HG03354 (cell line): ENCODE measurements at regions not wholly inside any gene's neighbourhood (a gene's known extent, or its start where the extent isn't known, plus 50 kb on each side); places are given as distances from the start of the nearest gene placed in this dataset.

Experiments used
- ATAC-seq: cut with Tn5 transposase; IDR thresholded peaks from one replicate; pipeline ENCODE4 v1.9.1; 2021; ENCODE audit warnings: mild to moderate bottlenecking; ENCODE audit not compliant: unreplicated experiment, poor library complexity, severe bottlenecking

DNA sequence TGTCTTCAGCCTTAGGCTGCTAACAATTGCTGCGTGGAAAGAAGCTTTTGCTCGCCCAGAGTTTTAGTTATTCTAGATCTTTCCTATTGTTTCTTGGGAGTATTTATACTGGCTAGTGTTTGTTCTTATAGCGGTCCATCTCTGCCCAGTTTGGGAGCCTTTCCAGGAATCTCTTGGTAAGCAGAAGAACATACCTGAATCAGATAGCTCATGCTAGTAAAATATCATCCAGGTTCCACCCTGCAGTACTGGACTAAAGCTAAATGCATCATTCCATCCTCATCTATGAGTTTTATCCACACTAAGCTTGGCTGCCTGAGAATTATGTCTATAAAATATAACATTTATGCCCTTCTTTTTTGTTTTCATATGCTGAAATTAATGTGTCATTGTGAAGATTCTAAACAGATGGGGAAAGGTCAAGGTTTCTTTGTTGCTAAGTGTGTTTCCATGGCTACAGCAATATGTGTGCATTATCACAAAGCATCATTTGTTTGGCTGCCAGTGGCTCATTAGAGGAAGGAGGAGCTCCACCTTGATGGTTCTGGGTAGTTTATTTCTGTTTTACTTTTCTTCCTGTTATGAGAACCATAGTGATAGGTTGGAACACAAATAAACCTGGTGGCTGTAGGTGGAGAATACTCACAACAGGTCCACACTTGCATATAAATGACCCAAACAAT is 182.8 kb downstream of the PIK3C3 start:
- no peak for ATAC-seq

- no peak for ATAC-seq
Observed at GRCh38 chr18:42141439-42141838, 186.4 kb downstream of the PIK3C3 start.

DNA sequence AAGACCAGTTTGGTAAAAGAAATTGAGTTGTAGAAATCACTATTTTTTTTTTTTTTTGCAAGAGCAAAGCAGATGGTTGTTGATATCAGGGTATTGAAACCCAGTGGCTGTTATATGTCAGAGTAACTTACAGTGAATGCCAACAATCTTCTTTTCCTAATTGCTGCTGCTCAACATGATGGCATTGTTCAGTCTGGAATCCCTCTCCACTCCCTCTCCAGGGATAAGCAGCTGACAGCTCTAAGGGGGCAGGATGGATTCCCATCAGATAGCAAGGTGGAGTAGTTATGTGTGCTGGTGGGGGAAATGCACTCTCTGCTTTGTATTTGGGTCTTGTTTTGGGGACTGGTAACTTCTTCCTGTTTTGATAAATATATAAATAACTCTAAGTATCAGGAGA is 200.0 kb downstream of the PIK3C3 start:
- no peak for ATAC-seq

DNA sequence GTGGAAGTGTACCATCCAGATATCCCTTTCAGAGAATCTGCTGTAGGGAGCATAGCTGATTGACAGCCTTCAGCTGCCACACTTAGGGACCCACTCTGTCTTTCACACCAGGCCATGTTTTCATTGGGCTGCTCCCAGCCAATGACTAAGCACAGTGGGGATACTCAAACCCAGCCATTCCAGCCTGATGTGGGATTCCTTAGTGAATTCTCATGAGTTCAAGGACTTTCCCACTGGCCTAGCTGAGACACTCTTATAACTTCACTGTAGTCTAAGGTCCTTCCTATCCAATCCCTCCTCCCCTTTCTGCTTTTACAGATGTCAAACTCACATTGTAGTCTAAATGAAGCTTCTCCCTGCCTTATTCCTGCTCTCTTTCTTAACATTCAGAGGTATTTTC is 201.2 kb downstream of the PIK3C3 start:
- no peak for ATAC-seq

DNA sequence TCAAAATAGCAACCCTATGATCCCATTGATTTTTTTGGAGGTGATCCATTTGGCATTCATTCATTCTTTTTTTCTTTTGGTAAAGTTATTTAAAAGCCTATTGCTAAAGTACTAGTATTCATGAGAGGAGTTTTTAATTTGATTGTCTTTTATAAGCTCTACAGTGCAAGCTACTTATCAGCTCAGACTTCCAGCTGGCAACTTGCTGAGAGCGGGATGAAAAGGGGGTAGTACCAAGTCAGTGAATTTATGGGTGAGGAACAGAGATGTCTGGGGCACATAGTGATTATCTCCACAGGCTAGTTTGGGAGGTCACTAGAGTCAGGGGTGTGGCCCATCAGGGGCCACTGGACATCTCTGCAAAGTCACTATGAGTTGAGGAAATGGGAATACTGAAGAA is 202.4 kb downstream of the PIK3C3 start:
- no peak for ATAC-seq

GRCh38 chr18:42157878-42158277 is 202.8 kb downstream of the PIK3C3 start:
- ATAC-seq, result no peak

- no peak for ATAC-seq
Observed at GRCh38 chr18:42159146-42159545, 204.1 kb downstream of the PIK3C3 start.

DNA sequence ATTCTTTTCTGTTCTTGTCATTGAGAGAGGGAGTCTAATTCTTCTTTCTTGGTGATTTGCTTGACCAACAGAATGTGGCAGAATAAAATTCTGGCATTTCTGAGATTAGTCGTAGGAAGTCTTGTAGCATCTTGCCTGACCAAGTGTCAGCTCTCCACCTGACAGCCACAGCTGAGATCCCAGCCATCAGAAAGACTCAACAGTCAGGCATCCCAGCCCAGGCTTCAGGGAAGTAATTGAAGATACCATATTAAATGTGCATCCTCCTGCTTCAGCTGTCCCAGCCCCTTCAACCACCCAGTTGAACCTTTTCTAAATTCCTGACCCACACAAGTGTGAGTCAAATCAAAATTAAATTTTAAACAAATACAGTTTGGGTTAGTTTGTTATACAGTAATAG is 208.3 kb downstream of the PIK3C3 start:
- no peak for ATAC-seq

- ATAC-seq, result no peak
Observed at GRCh38 chr18:42164556-42164955, 209.5 kb downstream of the PIK3C3 start.

- ATAC-seq, result no peak
Observed at GRCh38 chr18:42165922-42166513, 211.0 kb downstream of the PIK3C3 start.

DNA sequence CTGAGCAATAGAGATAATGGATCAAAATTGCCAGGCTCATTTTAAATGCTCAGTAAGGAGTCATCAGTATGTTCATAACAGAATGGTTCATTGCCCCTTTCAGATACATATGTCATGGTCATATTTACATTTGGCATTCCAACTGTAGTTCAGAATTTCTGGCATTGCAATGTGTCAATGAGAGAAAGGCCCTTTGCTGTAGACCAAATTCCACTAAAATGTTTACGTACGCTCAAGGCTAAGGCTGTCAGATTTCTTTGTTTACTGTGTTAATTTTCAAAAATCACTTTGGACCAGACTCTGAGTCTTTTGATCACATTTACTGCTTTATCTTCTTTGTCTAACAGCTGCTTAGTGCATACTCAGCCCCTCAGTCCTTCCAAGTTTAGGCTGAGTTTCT is 213.5 kb downstream of the PIK3C3 start:
- no peak for ATAC-seq

- ATAC-seq, result no peak
Observed at GRCh38 chr18:42168907-42169306, 213.9 kb downstream of the PIK3C3 start.

GRCh38 chr18:42174909-42175308 is 219.9 kb downstream of the PIK3C3 start:
- ATAC-seq, result no peak

DNA sequence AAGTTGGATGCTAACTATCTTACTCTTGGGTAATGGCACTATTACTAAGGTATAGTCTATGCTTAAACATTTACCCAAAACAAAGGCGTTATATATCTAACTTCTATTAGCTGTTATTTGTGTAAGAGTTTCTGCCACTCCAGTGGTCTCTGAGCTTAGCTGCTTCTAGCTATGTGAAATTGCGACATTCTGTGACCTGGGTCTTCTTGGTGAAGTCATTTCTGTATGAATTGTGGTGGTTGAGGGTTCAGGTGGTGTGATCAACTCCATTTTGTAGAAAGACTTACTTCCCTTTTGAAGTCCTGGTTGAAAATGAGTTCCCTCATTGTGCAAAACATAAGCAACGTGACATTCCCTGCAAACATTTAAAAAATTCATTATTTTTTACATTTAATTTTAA is 221.6 kb downstream of the PIK3C3 start:
- no peak for ATAC-seq

DNA sequence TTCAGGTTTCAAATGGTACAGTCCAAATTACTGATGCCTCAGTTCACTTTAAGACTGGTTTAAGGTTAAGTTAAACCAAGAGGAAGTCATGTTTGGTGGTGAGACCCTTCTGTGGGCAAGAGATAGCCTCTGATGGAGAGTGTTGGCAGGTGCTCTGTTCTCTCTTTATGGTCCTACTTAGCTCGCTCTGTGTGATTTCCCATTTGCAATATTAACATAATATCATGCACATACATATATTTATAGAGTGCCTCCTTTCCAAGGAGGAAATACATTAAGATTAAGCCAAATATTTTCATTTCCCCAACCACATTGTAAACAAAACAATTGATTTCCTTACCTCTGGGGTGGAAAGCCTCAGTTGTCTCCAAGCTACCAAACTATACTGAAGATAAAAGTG is 222.4 kb downstream of the PIK3C3 start:
- ATAC-seq, result no peak

DNA sequence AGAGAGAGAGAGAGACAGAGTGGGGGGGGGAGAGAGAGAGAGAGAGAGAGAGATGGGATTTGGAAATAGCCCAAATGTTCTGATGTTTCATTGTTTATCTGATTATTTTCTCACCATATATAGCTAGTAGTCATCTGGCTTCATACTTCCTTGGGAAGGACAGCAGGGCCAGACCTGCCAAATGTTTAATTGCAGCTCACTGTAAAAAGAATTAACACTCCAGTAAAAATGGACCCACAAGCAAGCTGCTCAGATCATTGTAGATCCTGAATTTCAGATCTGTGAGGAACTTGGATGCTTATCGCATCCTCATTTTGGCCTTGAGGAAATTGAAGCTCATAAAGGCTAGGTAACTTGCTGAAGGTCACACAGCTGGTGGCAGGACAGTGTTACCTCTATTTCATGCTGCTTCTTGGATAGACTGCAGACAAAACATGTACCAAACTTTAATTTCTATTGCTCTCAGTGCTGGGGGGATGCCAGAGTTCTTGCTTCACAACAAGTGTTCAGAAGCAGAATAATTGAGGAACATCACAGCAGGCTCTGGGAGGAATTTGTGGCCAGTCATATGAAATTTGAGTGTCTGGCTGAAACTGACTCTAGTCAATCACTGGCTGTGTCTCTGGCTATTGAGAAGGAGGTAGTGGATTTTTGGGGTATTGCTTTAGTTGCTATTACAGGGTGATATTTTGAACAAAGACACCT is 223.5 kb downstream of the PIK3C3 start:
- no peak for ATAC-seq

DNA sequence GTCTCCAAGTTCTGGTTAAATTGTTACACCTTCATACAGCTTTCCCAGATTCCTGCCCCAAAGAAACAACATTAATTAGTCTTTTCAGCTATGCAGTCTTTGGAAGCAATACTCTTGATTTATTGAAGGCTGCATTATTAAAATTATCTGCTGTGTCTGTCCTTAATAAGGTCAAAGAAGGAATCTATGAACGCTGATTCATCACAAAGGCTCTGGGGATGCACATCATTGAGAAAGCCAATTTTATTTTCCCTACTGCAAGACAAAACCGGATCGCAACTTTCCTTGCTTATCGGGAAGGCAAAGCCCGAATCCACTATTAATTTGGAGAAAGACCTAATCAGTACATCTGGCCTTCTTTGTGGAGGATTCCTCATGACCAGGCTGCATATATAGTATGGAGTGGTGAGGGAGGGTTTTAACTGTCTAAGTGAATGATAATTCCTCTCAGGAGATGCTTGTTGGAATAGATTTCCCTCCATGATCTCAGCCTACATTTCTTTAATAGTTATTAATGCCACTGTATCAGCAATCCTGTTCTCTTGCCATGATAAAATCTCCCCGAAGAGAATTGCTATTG is 224.6 kb downstream of the PIK3C3 start:
- no peak for ATAC-seq

DNA sequence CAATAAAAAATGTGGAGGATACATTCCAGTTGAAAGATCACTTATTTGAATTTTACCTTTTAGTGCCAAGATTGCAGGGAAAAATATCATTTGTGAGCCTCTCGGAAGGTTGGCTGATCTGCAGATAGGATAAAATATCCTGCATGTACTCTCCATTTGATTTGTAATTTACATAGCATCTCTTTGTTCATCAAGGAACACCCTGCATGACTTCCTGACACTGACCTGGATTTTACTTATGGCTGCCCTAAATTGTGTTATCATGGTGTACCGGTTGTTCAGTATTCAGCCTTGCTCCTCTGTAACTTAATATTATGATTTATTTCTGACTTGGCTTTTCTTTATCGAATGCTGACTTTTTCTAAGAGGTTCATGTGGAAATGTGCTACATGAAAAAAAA is 226.4 kb downstream of the PIK3C3 start:
- ATAC-seq, result no peak

DNA sequence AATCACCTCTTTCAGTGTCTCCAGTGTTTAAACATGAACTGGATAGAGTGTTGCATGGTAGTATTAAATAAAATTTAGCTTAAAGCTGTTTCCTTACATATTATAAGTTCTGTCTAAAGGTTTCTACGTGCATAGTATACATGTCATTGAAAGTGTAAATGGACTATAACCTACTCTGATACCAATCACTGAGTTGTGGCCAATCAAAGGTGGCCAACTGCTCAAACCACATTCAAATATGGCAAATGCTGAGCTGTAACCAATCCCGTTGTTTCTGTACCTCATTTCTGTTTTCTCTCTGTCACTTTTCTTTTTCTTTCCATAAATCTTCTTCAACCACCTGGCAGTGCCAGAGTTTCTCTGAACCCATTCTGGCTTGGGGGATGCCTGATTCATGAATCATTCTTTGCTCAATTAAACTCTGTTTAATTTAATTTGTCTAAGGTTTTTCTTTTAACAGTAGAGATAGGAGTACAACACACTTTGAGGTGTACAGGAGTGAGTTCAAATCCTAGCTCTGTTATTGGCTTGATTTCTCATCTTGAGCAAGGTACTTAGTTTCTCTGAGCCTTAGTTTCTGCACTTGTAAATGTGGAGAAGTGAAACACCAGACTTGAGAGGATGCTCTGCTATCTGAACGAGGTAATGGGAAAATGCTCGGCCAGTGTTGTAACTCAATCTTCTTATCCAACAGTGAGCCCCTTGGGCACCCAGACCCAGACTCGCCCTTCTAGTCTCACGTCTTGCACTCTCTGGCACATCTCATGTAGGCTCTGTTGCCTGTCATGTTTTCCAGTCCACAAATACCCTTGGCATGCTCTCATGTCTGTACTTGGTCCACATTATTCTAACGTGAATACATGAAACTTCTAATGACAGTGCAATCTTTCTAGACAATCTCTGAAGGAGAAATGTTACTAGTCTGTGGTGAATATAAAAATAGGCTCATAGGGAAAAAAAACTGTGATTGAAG is 228.0 kb downstream of the PIK3C3 start:
- ATAC-seq, result no peak

DNA sequence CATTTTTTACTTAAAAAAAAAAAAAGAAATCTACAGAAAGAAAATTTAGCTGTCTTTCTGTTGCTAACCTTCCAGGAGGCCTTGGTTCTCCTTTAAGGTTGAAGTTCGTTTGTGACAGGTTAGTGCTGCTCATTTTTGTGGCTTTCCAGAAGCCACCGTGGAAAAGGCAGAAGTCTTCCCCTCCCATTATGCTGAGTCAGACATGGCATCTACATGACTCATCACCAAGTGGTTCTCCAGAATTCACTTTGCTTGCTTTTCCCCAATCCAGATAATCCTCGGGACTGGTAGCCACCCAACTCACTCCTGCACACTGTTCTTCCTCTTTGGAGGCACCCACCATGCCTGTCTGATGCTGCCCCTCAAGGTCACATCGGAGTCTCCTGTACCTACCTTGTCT is 228.7 kb downstream of the PIK3C3 start:
- ATAC-seq, result no peak
